Lower leg skin (tissue), 4 donors: ENCODE measurements at regions not wholly inside any gene's neighbourhood (a gene's known extent, or its start where the extent isn't known, plus 50 kb on each side); places are given as distances from the start of the nearest gene placed in this dataset.
A peak's percentile ranks its signal among the peaks of the same experiment; 100 is the strongest.

Experiments used
- DNase-seq, 2 donors: peaks; one replicate each; pipeline ENCODE4 v3.0.0-alpha.2; 2019; ENCODE audit warnings: low spot score in 2 of 2
- H3K4me3 ChIP-seq: fragments of 200-600 bp; sonication (generic); 2 replicates; pipeline ENCODE4 v1.5.1; 2017; ENCODE audit warnings: mild to moderate bottlenecking, low read depth; ENCODE audit not compliant: poor library complexity, severe bottlenecking
- CTCF ChIP-seq, 3 donors: fragments of 450-650 bp; IDR thresholded peaks; one replicate each; pipeline ENCODE4 v1.5.1; 2016; ENCODE audit warnings: antibody characterized with exemption in 3 of 3, mild to moderate bottlenecking in 3 of 3, moderate library complexity in 2 of 3
- POLR2A ChIP-seq, 2 donors: fragments of 450-650 bp; IDR thresholded peaks; one replicate each; pipeline ENCODE4 v1.6.1; 2016 to 2017; ENCODE audit warnings: antibody characterized with exemption in 2 of 2, mild to moderate bottlenecking in 1 of 2, moderate library complexity in 1 of 2
- WGBS, 2 donors: methylation state at CpG; one replicate each; pipeline ENCODE4 v1.1.5; 2018; 5-methylcytosine and 5-hydroxymethylcytosine counted together
- intact Hi-C: fragments of 100-400 bp; cut with DNase I; formaldehyde crosslinking; loops from one replicate; pipeline ENCODE4 v1.15.0; 2023; ENCODE audit warnings: low total_unique reads

GRCh38 chr6:74742793-74743508, 462.9 kb downstream of the COL12A1 start:
- 95% methylated on average over 3 of the region's 3 CpGs for WGBS, 2 donors
- DNase-seq: no peak
- intact Hi-C loops: no loop called here
- H3K4me3 ChIP-seq: no peak overlapping the region
- TF ChIP-seq CTCF (IDR thresholded peaks at IDR 0.05): no peak
- TF ChIP-seq POLR2A (IDR thresholded peaks at IDR 0.05): no peak

GRCh38 chr6:74741646-74742045, 464.2 kb downstream of the COL12A1 start:
- TF ChIP-seq POLR2A (IDR thresholded peaks at IDR 0.05) (no peak), CTCF (IDR thresholded peaks at IDR 0.05) (no peak)
- H3K4me3 ChIP-seq: no peak overlapping the region
- WGBS, 2 donors: 50 to 59% methylated on average over 1 of the region's 1 CpG
- intact Hi-C loops: no loop called here
- no peak for DNase-seq

- intact Hi-C loops: no loop called here
- no peak overlapping the region for H3K4me3 ChIP-seq
- WGBS, 2 donors: 21 to 29% methylated on average over 2 of the region's 2 CpGs
- no peak for TF ChIP-seq POLR2A (IDR thresholded peaks at IDR 0.05)
- no peak for TF ChIP-seq CTCF (IDR thresholded peaks at IDR 0.05)
- DNase-seq: peak in 1 of 2 donors; percentile 60
These were observed 470.5 kb downstream of the COL12A1 start for GRCh38 chr6:74735304-74735703.

GRCh38 chr6:74734901-74735300, 471.0 kb downstream of the COL12A1 start:
- intact Hi-C loops: no loop called here
- TF ChIP-seq CTCF (IDR thresholded peaks at IDR 0.05): no peak
- TF ChIP-seq POLR2A (IDR thresholded peaks at IDR 0.05): no peak
- H3K4me3 ChIP-seq: no peak overlapping the region
- DNase-seq: no peak
- 60 to 67% methylated on average over 3 of the region's 3 CpGs for WGBS, 2 donors

- TF ChIP-seq CTCF (IDR thresholded peaks at IDR 0.05) (no peak), POLR2A (IDR thresholded peaks at IDR 0.05) (no peak)
- H3K4me3 ChIP-seq: no peak overlapping the region
- WGBS, 2 donors: 51 to 58% methylated on average over 2 of the region's 2 CpGs
- intact Hi-C loops: no loop called here
- peak in 1 of 2 donors; percentile 26 for DNase-seq
These were observed 471.8 kb downstream of the COL12A1 start for GRCh38 chr6:74733830-74734620.
